DOHH2 (cell line): ENCODE measurements at regions not wholly inside any gene's neighbourhood (a gene's known extent, or its start where the extent isn't known, plus 50 kb on each side); places are given as distances from the start of the nearest gene placed in this dataset.

ENCODE experiments used
- EZH2phosphoT487 ChIP-seq: fragments of 200-600 bp; sonication (generic); IDR thresholded peaks from 2 replicates; pipeline ENCODE4 v1.6.1; 2017; ENCODE audit warnings: borderline replicate concordance, mild to moderate bottlenecking, antibody characterized with exemption, low read length, moderate library complexity, mixed read lengths
- TF ChIP-seq, protein P1 (sequence below): fragments of 200-600 bp; sonication (generic); IDR thresholded peaks from one replicate; pipeline ENCODE4 v1.5.1; 2014; ENCODE audit warnings: antibody characterized with exemption, mild to moderate bottlenecking, low read depth, low read length; ENCODE audit not compliant: poor library complexity, severe bottlenecking

DNA sequence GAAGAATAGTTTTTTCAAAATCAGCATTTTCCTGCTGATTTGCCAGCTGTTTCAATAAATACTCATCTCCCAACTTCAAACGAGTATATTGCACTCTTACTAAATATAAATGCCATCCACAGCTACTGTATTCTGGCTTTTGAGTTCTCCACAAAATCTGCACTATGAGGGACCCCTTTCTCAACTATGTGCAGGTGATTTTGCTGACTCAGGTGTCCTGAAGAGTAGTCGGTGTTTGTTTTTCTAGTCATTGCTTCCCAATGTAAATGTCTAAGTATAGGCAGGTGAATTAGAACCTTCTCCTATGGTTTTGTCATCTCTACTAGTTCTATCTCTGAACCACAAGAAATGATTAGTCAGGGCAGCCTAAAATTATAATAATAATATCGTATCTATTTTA is 616.8 kb upstream of the MEF2C start:
- TF ChIP-seq, protein P1, sequence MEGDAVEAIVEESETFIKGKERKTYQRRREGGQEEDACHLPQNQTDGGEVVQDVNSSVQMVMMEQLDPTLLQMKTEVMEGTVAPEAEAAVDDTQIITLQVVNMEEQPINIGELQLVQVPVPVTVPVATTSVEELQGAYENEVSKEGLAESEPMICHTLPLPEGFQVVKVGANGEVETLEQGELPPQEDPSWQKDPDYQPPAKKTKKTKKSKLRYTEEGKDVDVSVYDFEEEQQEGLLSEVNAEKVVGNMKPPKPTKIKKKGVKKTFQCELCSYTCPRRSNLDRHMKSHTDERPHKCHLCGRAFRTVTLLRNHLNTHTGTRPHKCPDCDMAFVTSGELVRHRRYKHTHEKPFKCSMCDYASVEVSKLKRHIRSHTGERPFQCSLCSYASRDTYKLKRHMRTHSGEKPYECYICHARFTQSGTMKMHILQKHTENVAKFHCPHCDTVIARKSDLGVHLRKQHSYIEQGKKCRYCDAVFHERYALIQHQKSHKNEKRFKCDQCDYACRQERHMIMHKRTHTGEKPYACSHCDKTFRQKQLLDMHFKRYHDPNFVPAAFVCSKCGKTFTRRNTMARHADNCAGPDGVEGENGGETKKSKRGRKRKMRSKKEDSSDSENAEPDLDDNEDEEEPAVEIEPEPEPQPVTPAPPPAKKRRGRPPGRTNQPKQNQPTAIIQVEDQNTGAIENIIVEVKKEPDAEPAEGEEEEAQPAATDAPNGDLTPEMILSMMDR, result no peak
- no peak for TF ChIP-seq EZH2phosphoT487
